ENCODE measurements at regions not wholly inside any gene's neighbourhood (a gene's known extent, or its start where the extent isn't known, plus 50 kb on each side); places are given as distances from the start of the nearest gene placed in this dataset.

DNA sequence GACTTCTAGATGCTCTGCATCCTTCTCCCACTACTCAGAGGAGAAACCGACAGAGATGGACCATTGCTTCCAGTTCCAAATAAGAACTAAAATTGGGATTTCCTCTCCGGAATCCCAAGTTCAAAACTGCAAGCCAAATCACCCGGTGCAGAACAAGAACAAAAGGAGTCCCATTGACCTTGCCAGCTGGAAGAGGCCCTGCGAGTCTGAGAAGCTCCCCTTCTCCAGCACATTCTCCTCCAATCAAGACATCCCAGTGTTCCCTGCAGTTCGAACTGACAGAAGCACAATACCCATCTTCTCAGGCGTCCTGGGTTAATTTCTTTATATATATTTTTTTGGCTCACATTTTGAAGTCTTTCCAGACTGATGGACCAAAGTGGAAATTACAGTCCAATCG lies 195.3 kb upstream of the MEIS1 start:
- Mint-ChIP-seq H3K4me1 (no peaks in the 10 kb centered on the region), H3K36me3 (no peaks in the 10 kb centered on the region), H3K9me3 (no peaks in the 10 kb centered on the region), H3K4me3 (no peak overlapping the region), H3K27ac (no peak overlapping the region), H3K27me3 (peaks cover 2% of the 10 kb centered on the region)

GRCh38 chr2:66237803-66238379 lies 197.0 kb upstream of the MEIS1 start:
- H3K36me3 Mint-ChIP-seq: no peaks in the 10 kb centered on the region
- no peaks in the 10 kb centered on the region for H3K9me3 Mint-ChIP-seq
- peaks cover 3% of the 10 kb centered on the region for H3K27me3 Mint-ChIP-seq
- H3K27ac Mint-ChIP-seq: no peak overlapping the region
- H3K4me1 Mint-ChIP-seq: no peaks in the 10 kb centered on the region
- H3K4me3 Mint-ChIP-seq: no peak overlapping the region

- H3K27me3 Mint-ChIP-seq: peaks cover 3% of the 10 kb centered on the region
- no peak overlapping the region for H3K27ac Mint-ChIP-seq
- no peak overlapping the region for H3K4me3 Mint-ChIP-seq
- H3K36me3 Mint-ChIP-seq: no peaks in the 10 kb centered on the region
- H3K4me1 Mint-ChIP-seq: no peaks in the 10 kb centered on the region
- H3K9me3 Mint-ChIP-seq: peaks cover 4% of the 10 kb centered on the region
Measured at GRCh38 chr2:66236816-66237802, 197.8 kb upstream of the MEIS1 start.

GRCh38 chr2:66236067-66236685 lies 198.7 kb upstream of the MEIS1 start:
- Mint-ChIP-seq H3K27me3 (peaks cover 3% of the 10 kb centered on the region), H3K4me1 (no peaks in the 10 kb centered on the region), H3K9me3 (peaks cover 5% of the 10 kb centered on the region), H3K4me3 (no peak overlapping the region), H3K36me3 (no peaks in the 10 kb centered on the region), H3K27ac (no peak overlapping the region)

- Mint-ChIP-seq H3K9me3 (peaks cover 5% of the 10 kb centered on the region), H3K4me3 (no peak overlapping the region), H3K27ac (no peak overlapping the region), H3K4me1 (no peaks in the 10 kb centered on the region), H3K36me3 (no peaks in the 10 kb centered on the region), H3K27me3 (peaks cover 3% of the 10 kb centered on the region)
Measured at GRCh38 chr2:66235428-66235827, 199.5 kb upstream of the MEIS1 start.

DNA sequence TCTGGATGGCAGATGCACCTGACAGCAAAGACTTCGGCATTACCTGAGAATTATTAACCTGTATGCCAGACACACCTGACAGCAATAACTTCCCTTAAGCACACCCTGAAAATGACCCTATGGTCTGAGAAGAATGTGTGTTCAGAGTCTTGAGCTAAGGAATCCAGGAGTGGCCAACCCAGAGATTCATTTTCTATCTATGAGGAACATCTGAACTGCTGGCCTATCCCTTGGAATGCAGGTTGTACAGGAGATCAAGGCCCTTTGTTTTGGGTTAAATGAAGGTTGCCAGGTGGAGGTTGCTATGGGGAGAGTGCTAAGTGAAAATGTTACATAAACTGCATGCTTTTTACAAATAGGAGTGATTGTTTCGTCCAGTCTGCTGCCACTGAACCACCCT lies 200.9 kb upstream of the MEIS1 start:
- Mint-ChIP-seq H3K4me1 (no peaks in the 10 kb centered on the region), H3K9me3 (peaks cover 5% of the 10 kb centered on the region), H3K36me3 (no peaks in the 10 kb centered on the region), H3K27ac (no peak overlapping the region), H3K27me3 (peaks cover 3% of the 10 kb centered on the region), H3K4me3 (no peak overlapping the region)

DNA sequence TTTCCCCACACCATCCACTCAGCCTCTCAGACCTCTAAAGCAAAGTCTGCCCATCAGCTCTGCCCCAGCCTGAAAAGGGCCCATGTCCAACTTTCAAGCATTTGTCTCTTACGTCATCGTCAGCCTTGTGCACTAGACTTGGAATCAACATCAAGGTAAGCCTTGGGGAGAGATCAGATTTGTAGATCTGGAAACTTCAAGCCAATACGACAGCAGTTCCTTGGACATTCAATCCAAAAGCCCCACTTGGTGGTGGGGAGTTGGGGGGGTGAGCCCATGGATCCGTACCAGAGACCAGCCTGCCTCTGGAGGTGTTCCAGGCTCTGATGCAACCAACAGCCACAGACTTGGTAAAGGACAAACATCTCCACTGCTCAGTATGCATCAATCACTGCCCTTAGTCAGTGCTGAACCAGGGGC lies 206.8 kb upstream of the MEIS1 start:
- Mint-ChIP-seq H3K4me1 (no peaks in the 10 kb centered on the region), H3K36me3 (no peaks in the 10 kb centered on the region), H3K9me3 (peaks cover 9% of the 10 kb centered on the region), H3K27me3 (peaks cover under 1% of the 10 kb centered on the region), H3K27ac (no peak overlapping the region), H3K4me3 (no peak overlapping the region)

- Mint-ChIP-seq H3K9me3 (no peaks in the 10 kb centered on the region), H3K4me1 (no peaks in the 10 kb centered on the region), H3K36me3 (no peaks in the 10 kb centered on the region)
Measured at GRCh38 chr2:66217039-66217585, 217.8 kb upstream of the MEIS1 start.

GRCh38 chr2:66212749-66213148 lies 222.2 kb upstream of the MEIS1 start:
- Mint-ChIP-seq H3K36me3 (no peaks in the 10 kb centered on the region), H3K27ac (no peak overlapping the region), H3K27me3 (no peaks in the 10 kb centered on the region), H3K9me3 (no peaks in the 10 kb centered on the region), H3K4me3 (no peak overlapping the region), H3K4me1 (no peaks in the 10 kb centered on the region)

More at GRCh38 chr2:66217039-66217585, 217.8 kb upstream of the MEIS1 start:
- Mint-ChIP-seq H3K4me3 (no peak overlapping the region), H3K27me3 (no peaks in the 10 kb centered on the region), H3K27ac (no peak overlapping the region)

DNA sequence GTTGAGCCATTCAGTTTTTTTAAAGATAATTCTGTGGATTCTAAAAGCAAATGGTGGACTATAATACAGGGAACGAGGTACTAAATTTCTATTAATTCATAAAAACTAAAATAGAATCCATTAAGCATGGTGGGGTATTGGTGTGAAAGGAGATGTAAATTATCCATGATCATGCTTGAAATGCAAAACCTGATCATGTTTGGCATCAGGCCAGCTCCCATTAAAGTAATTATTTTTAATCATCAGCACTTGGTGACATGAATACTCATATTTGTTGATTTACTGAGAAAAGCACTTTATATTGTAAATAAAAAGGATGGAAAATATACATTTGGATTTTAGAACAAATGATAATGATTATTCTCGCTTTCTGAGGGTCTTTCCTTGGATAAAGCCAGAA lies 232.3 kb upstream of the MEIS1 start:
- no peaks in the 10 kb centered on the region for H3K36me3 Mint-ChIP-seq
- H3K9me3 Mint-ChIP-seq: peaks cover 5% of the 10 kb centered on the region
- no peak overlapping the region for H3K27ac Mint-ChIP-seq
- H3K4me3 Mint-ChIP-seq: no peak overlapping the region
- H3K4me1 Mint-ChIP-seq: no peaks in the 10 kb centered on the region
- peaks cover 2% of the 10 kb centered on the region for H3K27me3 Mint-ChIP-seq

DNA sequence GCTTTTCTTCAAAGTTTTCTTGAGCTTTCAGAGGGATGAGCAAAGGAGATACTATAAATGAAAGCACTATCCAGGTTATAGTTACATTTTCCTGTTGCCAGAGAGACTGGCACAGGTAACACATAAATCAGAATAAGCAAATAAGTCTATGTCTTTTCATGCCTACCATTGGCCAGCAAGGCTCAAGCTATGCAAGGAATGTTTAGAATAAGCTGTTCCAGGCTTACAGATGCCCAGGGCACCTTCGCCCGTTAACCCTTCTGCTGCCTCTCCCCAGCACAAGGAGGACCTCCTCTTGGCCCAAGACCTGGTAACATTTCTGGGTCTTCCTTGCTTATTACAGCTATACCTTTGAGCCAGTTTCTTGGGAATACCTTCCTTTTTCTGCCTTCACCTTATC lies 233.7 kb upstream of the MEIS1 start:
- H3K36me3 Mint-ChIP-seq: no peaks in the 10 kb centered on the region
- H3K9me3 Mint-ChIP-seq: peaks cover 10% of the 10 kb centered on the region
- H3K27ac Mint-ChIP-seq: no peak overlapping the region
- no peaks in the 10 kb centered on the region for H3K4me1 Mint-ChIP-seq
- no peak overlapping the region for H3K4me3 Mint-ChIP-seq
- peaks cover 2% of the 10 kb centered on the region for H3K27me3 Mint-ChIP-seq

DNA sequence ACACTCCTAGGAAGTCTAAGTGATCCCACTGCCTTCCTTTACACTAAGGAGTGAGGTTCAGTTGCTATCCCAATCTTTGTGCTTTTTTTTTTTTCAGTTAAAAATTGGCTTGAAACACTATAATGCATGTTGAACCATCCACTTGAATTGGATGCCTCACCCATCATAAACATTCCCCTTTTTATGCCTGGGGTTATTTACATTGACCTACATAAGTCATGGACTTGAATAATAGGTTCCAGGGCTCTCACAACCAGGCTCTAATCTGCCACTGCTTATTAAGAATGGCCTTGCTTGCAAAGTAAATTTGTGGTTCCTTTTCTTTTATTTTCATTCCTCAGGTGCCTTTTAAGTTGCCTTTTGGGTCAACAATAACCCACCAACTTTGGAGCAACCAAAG lies 236.1 kb upstream of the MEIS1 start:
- no peak overlapping the region for H3K4me3 Mint-ChIP-seq
- H3K4me1 Mint-ChIP-seq: no peaks in the 10 kb centered on the region
- peaks cover 5% of the 10 kb centered on the region for H3K9me3 Mint-ChIP-seq
- no peaks in the 10 kb centered on the region for H3K27me3 Mint-ChIP-seq
- H3K36me3 Mint-ChIP-seq: no peaks in the 10 kb centered on the region
- H3K27ac Mint-ChIP-seq: no peak overlapping the region

DNA sequence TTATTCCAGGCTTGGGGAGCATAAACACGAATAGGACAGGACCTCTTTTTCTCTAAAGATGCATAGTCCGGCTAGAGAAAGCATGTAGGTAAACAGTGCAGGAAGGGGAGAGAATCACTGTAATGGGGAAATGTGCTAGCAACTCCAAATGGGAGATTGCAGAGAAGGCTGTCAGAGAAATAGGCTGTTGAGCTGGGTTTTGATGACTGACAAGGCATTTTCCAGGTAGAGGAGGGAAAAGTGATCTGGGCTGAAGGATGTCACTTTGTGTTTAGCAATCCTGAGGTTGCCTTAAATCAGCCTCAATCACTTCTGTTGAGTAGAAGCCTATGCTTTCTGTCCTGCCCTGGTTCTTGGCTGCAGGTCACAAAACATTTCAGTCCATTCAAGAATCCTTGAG lies 242.0 kb upstream of the MEIS1 start:
- H3K27ac Mint-ChIP-seq: no peak overlapping the region
- H3K36me3 Mint-ChIP-seq: no peaks in the 10 kb centered on the region
- H3K4me3 Mint-ChIP-seq: no peak overlapping the region
- peaks cover 5% of the 10 kb centered on the region for H3K9me3 Mint-ChIP-seq
- no peaks in the 10 kb centered on the region for H3K4me1 Mint-ChIP-seq
- H3K27me3 Mint-ChIP-seq: no peaks in the 10 kb centered on the region

DNA sequence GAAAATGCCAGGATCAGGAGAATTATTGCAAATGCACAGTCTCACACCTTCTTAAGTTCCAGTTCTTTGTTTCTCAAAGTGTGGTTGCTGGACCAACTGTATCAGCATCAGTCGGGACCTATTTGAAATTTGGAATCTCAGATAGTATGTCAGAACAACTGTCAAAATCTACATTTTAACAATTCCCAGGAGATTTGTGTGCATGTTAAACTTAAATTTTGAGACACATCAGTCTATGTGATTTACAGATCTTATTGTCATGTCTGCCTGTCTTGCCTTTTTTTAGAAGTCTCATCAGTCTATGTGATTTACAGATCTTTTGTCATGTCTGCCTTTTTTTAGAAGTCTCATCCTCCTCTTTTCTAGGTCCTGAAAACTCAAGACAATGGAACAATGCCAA lies 243.6 kb upstream of the MEIS1 start:
- no peak overlapping the region for H3K4me3 Mint-ChIP-seq
- no peak overlapping the region for H3K27ac Mint-ChIP-seq
- no peaks in the 10 kb centered on the region for H3K4me1 Mint-ChIP-seq
- H3K27me3 Mint-ChIP-seq: no peaks in the 10 kb centered on the region
- H3K9me3 Mint-ChIP-seq: no peaks in the 10 kb centered on the region
- no peaks in the 10 kb centered on the region for H3K36me3 Mint-ChIP-seq

GRCh38 chr2:66189553-66189952 lies 245.4 kb upstream of the MEIS1 start:
- H3K27ac Mint-ChIP-seq: no peak overlapping the region
- H3K9me3 Mint-ChIP-seq: no peaks in the 10 kb centered on the region
- H3K36me3 Mint-ChIP-seq: no peaks in the 10 kb centered on the region
- H3K4me1 Mint-ChIP-seq: no peaks in the 10 kb centered on the region
- no peaks in the 10 kb centered on the region for H3K27me3 Mint-ChIP-seq
- H3K4me3 Mint-ChIP-seq: no peak overlapping the region

DNA sequence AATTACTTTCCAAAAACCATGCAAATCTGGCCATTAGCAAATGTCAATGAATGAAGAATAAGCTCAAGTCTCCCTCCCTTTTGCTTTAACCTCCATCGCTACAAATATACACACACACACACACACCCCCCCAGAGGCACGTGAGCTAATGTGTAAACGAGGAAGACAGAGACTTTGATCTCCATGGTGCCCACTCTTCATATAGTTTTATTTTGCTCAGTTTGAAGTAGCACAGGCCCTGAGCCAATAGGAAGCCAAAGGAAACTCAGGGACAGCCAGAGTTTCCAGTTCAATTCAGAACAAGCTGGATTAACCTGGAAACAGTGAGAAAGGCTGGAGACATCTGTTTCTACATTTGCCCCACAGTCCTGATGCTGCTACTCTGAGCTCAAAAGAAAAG lies 248.4 kb upstream of the MEIS1 start:
- Mint-ChIP-seq H3K36me3 (no peaks in the 10 kb centered on the region), H3K27ac (no peak overlapping the region), H3K4me1 (no peaks in the 10 kb centered on the region), H3K4me3 (no peak overlapping the region), H3K9me3 (no peaks in the 10 kb centered on the region), H3K27me3 (no peaks in the 10 kb centered on the region)
